ENCODE measurements at regions not wholly inside any gene's neighbourhood (a gene's known extent, or its start where the extent isn't known, plus 50 kb on each side); places are given as distances from the start of the nearest gene placed in this dataset.

DNA sequence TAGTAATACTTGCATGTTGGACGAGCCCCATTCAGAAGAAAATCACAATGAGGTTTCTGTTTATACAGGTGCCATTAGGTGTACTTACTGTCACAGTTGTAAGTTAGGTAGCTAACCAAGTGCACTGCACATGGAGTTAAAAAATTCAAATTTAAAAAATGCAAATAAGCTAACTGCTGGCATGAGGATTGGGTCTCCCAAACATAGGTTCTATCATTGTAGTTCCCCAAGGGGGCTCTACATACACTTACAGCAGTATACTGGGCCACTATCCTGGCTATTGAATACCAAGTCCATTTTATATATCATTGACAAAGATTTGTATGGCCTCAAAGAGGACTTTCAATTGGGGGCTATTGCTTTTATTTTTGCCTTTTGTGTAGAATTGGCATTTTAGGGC, 153.4 kb downstream of the FMR1NB start:
- Histone ChIP-seq H3K27me3 (no peaks in the 10 kb centered on the region), H3K36me3 (no peaks in the 10 kb centered on the region), H3K4me1 (no peaks in the 10 kb centered on the region), H3K27ac (no peak overlapping the region), H3K9me3 (no peaks in the 10 kb centered on the region), H3K4me3 (no peak overlapping the region)
- no peak for DNase-seq
- TF ChIP-seq POLR2A (IDR thresholded peaks at IDR 0.05), result no peak
- TF ChIP-seq, protein P1, sequence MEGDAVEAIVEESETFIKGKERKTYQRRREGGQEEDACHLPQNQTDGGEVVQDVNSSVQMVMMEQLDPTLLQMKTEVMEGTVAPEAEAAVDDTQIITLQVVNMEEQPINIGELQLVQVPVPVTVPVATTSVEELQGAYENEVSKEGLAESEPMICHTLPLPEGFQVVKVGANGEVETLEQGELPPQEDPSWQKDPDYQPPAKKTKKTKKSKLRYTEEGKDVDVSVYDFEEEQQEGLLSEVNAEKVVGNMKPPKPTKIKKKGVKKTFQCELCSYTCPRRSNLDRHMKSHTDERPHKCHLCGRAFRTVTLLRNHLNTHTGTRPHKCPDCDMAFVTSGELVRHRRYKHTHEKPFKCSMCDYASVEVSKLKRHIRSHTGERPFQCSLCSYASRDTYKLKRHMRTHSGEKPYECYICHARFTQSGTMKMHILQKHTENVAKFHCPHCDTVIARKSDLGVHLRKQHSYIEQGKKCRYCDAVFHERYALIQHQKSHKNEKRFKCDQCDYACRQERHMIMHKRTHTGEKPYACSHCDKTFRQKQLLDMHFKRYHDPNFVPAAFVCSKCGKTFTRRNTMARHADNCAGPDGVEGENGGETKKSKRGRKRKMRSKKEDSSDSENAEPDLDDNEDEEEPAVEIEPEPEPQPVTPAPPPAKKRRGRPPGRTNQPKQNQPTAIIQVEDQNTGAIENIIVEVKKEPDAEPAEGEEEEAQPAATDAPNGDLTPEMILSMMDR (IDR thresholded peaks at IDR 0.05), result no peak

DNA sequence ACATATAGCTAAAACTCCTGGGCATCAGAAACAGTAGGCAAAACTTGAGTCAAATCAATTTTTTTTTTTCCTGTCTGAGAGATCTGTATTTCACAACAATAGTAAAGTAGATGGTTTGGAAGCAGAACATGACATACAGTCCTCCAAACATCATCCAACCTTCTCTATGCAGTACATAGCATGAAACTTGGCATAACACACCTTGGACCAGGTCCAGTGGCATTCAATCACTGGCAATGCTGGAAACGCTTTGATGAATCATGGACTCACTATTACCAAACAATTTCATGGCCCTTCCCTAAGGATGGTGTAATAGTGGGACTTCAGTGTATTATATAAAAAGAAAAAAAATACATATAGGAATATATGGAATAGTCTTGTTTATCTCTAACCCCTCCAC, 154.6 kb downstream of the FMR1NB start:
- no peak for DNase-seq
- H3K4me3 ChIP-seq, result no peak overlapping the region
- TF ChIP-seq, protein P1 (IDR thresholded peaks at IDR 0.05), result no peak
- TF ChIP-seq POLR2A (IDR thresholded peaks at IDR 0.05), result no peak
- H3K4me1 ChIP-seq, result no peaks in the 10 kb centered on the region
- no peaks in the 10 kb centered on the region for H3K36me3 ChIP-seq
- no peaks in the 10 kb centered on the region for H3K27me3 ChIP-seq
- H3K9me3 ChIP-seq, result no peaks in the 10 kb centered on the region
- H3K27ac ChIP-seq, result no peak overlapping the region

DNA sequence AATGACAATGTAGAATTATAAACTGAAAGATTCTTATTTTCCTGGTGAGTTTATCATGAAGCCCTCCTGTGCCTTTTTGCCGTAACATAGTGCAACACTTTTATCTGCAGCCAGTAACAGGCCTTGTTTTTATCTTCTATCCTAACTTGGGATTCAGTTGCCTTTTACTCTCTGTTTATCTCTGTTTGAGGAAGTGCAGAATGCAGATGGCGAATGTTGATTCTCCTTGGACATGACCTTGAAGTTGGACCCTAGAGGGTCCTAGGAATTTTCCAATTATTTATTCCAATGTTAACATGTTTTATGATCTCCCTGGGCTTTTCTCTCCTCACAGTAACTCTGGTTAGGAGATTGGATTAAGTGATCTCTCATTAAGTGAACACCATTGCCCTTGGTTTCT, 165.0 kb downstream of the FMR1NB start:
- no peaks in the 10 kb centered on the region for H3K36me3 ChIP-seq

DNA sequence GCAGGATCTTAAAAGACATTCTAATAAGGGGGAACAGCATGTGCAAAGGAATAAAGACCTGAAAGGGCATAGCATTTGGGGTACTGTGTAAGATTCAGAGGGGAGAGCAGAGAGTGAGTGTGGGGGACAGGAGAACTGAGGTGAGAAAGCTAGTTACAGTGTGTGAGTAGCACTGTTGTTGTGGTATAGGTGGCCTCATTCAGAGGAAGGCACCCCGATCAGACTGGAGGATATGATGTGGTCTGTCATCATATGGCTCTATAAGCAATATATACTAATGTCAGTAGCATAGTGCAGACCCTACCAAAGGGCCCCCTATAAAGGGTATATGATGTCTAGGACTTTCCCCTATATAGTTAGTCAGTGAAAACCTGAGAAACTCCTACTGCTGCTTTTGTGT, 175.8 kb downstream of the FMR1NB start:
- H3K9me3 ChIP-seq, result no peaks in the 10 kb centered on the region
- TF ChIP-seq, protein P1 (IDR thresholded peaks at IDR 0.05), result no peak
- no peak for TF ChIP-seq POLR2A (IDR thresholded peaks at IDR 0.05)

More for the DNA sequence above, 165.0 kb downstream of the FMR1NB start:
- H3K4me3 ChIP-seq, result no peak overlapping the region
- TF ChIP-seq POLR2A (IDR thresholded peaks at IDR 0.05), result no peak
- TF ChIP-seq, protein P1 (IDR thresholded peaks at IDR 0.05), result no peak
- no peak overlapping the region for H3K27ac ChIP-seq
- no peaks in the 10 kb centered on the region for H3K9me3 ChIP-seq
- H3K4me1 ChIP-seq, result no peaks in the 10 kb centered on the region
- no peak for DNase-seq
- no peaks in the 10 kb centered on the region for H3K27me3 ChIP-seq

DNA sequence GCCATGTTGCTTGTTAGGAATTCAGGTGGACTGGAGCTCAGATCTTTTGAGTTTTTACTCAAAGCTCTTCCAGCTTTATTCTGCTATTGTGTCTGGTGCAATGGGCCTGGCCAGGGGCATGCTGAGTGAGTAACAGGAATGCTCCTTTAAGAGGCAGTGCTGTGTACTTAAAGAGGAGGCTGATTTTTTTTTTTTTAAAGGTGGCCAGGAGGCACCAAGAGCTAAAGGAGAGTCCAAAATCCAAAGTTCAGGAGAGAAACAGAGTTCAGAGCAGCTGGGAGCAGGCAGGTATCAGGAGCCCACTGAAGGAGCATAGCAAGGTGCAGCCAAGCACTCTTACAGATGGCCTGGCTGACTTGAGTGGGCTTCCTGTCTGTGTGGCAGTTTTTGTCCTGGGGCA, 178.7 kb downstream of the FMR1NB start:
- DNase-seq, result no peak
- Histone ChIP-seq H3K4me3 (no peak overlapping the region), H3K27ac (no peak overlapping the region), H3K27me3 (no peaks in the 10 kb centered on the region), H3K36me3 (no peaks in the 10 kb centered on the region), H3K4me1 (no peaks in the 10 kb centered on the region), H3K9me3 (no peaks in the 10 kb centered on the region)
- no peak for TF ChIP-seq POLR2A (IDR thresholded peaks at IDR 0.05)
- TF ChIP-seq, protein P1 (IDR thresholded peaks at IDR 0.05), result no peak

More for the DNA sequence above, 175.8 kb downstream of the FMR1NB start:
- Histone ChIP-seq H3K27ac (no peak overlapping the region), H3K27me3 (no peaks in the 10 kb centered on the region), H3K4me3 (no peak overlapping the region), H3K36me3 (no peaks in the 10 kb centered on the region), H3K4me1 (no peaks in the 10 kb centered on the region)
- DNase-seq, result no peak

DNA sequence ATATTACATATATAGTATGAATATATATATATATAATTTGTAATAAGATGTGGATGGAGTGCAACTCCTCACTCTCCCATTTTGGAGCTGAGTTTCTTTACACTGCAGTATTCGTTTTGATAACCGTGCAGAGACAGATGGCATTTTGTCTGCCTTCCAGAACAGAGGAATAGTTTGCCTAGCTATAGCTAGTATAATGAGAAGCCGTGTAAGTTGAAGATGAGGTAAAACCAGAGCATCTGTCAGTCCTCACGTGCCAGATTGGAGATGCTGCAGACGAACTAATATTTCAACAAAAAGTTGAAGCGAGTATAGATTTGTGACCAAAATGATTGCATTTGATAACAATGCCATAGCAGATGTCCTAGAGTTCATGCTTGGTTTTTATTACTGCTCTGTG, 180.6 kb downstream of the FMR1NB start:
- no peak for DNase-seq
- no peaks in the 10 kb centered on the region for H3K9me3 ChIP-seq
- H3K27ac ChIP-seq, result no peak overlapping the region
- H3K4me3 ChIP-seq, result no peak overlapping the region
- H3K4me1 ChIP-seq, result no peaks in the 10 kb centered on the region
- no peak for TF ChIP-seq POLR2A (IDR thresholded peaks at IDR 0.05)
- TF ChIP-seq, protein P1 (IDR thresholded peaks at IDR 0.05), result no peak
- no peaks in the 10 kb centered on the region for H3K36me3 ChIP-seq
- no peaks in the 10 kb centered on the region for H3K27me3 ChIP-seq

Data from Peyer's patch (tissue), 4 donors.